ENCODE measurements at regions not wholly inside any gene's neighbourhood (a gene's known extent, or its start where the extent isn't known, plus 50 kb on each side); places are given as distances from the start of the nearest gene placed in this dataset.

DNA sequence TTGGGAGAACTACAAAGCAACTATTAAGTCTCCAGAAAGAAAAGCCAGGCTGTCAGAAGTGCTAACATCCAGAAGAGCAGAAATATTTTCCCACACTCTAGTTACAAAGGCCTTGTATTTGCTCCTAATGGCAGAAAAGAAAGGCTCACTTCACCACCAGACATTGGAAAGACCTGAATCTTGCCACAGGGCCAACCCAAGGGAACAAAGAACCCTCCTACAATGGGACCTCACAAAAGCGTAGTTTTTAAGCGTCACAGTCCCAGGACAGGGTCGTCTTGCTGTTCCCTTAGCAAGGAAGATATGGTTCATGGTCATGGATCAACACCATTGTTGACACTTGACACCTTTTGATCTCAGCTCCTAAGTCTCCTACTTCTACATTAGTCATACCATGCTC, 119.1 kb downstream of the RPS29 start:
- TF ChIP-seq, protein P1, sequence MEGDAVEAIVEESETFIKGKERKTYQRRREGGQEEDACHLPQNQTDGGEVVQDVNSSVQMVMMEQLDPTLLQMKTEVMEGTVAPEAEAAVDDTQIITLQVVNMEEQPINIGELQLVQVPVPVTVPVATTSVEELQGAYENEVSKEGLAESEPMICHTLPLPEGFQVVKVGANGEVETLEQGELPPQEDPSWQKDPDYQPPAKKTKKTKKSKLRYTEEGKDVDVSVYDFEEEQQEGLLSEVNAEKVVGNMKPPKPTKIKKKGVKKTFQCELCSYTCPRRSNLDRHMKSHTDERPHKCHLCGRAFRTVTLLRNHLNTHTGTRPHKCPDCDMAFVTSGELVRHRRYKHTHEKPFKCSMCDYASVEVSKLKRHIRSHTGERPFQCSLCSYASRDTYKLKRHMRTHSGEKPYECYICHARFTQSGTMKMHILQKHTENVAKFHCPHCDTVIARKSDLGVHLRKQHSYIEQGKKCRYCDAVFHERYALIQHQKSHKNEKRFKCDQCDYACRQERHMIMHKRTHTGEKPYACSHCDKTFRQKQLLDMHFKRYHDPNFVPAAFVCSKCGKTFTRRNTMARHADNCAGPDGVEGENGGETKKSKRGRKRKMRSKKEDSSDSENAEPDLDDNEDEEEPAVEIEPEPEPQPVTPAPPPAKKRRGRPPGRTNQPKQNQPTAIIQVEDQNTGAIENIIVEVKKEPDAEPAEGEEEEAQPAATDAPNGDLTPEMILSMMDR (conservative IDR thresholded peaks at IDR 0.05 in 1 of 2, IDR thresholded peaks at IDR 0.05 in 1 of 2; ENCODE audit: extremely low read depth in 1 of 2, insufficient read depth in 1 of 2, low read depth in 1 of 2, low read length in 2 of 2): no peak
- no peak for TF ChIP-seq EZH2 (IDR thresholded peaks at IDR 0.05; ENCODE audit: borderline replicate concordance, low read length)

All from mammary epithelial cell (primary cell).